Thyroid gland (tissue), 4 donors: ENCODE measurements at regions not wholly inside any gene's neighbourhood (a gene's known extent, or its start where the extent isn't known, plus 50 kb on each side); places are given as distances from the start of the nearest gene placed in this dataset.
A peak's percentile ranks its signal among the peaks of the same experiment; 100 is the strongest.

ENCODE experiments used
- DNase-seq, 2 donors: peaks; one replicate each; pipeline ENCODE4 v3.0.0-alpha.2; 2019
- H3K27ac ChIP-seq, 3 donors: fragments of 200-600 bp; sonication (generic); 1 replicate in 2 of 3; 2 replicates in 1 of 3; pipeline ENCODE4 v1.5.1; 2016 to 2019; ENCODE audit warnings: mild to moderate bottlenecking in 1 of 3, moderate library complexity in 1 of 3
- H3K27me3 ChIP-seq: fragments of 200-600 bp; sonication (generic); one replicate; pipeline ENCODE4 v1.5.1; 2019
- H3K36me3 ChIP-seq, 2 donors: fragments of 200-600 bp; sonication (generic); one replicate each; pipeline ENCODE4 v1.5.1; 2016 to 2019
- H3K4me1 ChIP-seq, 2 donors: fragments of 200-600 bp; sonication (generic); one replicate each; pipeline ENCODE4 v1.5.1; 2017 to 2019
- H3K4me3 ChIP-seq, 3 donors: fragments of 200-600 bp; sonication (generic); replicated peaks in 1 of 3; 1 replicate in 2 of 3; 2 replicates in 1 of 3; pipeline ENCODE4 v1.5.1; 2016; ENCODE audit warnings: mild to moderate bottlenecking in 1 of 3
- H3K9me3 ChIP-seq: fragments of 200-600 bp; sonication (generic); one replicate; pipeline ENCODE4 v1.5.1; 2017
- CTCF ChIP-seq, 6 experiments: fragments of 200-600 bp in 3 of 6; fragments of 450-650 bp in 3 of 6; sonication (generic) in 3 of 6; IDR thresholded peaks; one replicate each; pipeline ENCODE4 v1.5.1; 2016 to 2019; ENCODE audit warnings: antibody characterized with exemption in 6 of 6, mild to moderate bottlenecking in 2 of 6, inconsistent platforms in 1 of 6, moderate library complexity in 1 of 6
- POLR2A ChIP-seq, 2 donors: fragments of 450-650 bp; IDR thresholded peaks; one replicate each; pipeline ENCODE4 v1.6.1; 2017; ENCODE audit warnings: antibody characterized with exemption in 2 of 2, mild to moderate bottlenecking in 2 of 2, moderate library complexity in 1 of 2
- WGBS, 2 donors: methylation state at CpG; one replicate each; pipeline ENCODE4 v1.1.5; 2017; 5-methylcytosine and 5-hydroxymethylcytosine counted together
- intact Hi-C: fragments of 100-400 bp; cut with DNase I; formaldehyde crosslinking; loops from one replicate; pipeline ENCODE4 v1.15.1; 2023

GRCh38 chr7:26513948-26514347 lies 222.3 kb downstream of the SNX10 start:
- no peaks in the 10 kb centered on the region for H3K9me3 ChIP-seq
- H3K4me3 ChIP-seq = no peak overlapping the region
- no peaks in the 10 kb centered on the region for H3K27me3 ChIP-seq
- WGBS, 2 donors = 85 to 91% methylated on average over 2 of the region's 2 CpGs
- no peak overlapping the region for H3K27ac ChIP-seq
- intact Hi-C loops = no loop called here
- DNase-seq = no peak
- TF ChIP-seq CTCF (IDR thresholded peaks at IDR 0.05) (no peak), POLR2A (IDR thresholded peaks at IDR 0.05) (no peak)
- H3K36me3 ChIP-seq = no peaks in the 10 kb centered on the region
- H3K4me1 ChIP-seq = no peaks in the 10 kb centered on the region

GRCh38 chr7:26514633-26515032 lies 223.0 kb downstream of the SNX10 start:
- Histone ChIP-seq H3K4me1 (no peaks in the 10 kb centered on the region), H3K27ac (no peak overlapping the region), H3K27me3 (no peaks in the 10 kb centered on the region), H3K4me3 (no peak overlapping the region), H3K9me3 (no peaks in the 10 kb centered on the region), H3K36me3 (no peaks in the 10 kb centered on the region)
- intact Hi-C loops = no loop called here
- 68 to 77% methylated on average over 5 of the region's 5 CpGs for WGBS, 2 donors
- DNase-seq = no peak
- no peak for TF ChIP-seq POLR2A (IDR thresholded peaks at IDR 0.05)
- no peak for TF ChIP-seq CTCF (IDR thresholded peaks at IDR 0.05)

DNA sequence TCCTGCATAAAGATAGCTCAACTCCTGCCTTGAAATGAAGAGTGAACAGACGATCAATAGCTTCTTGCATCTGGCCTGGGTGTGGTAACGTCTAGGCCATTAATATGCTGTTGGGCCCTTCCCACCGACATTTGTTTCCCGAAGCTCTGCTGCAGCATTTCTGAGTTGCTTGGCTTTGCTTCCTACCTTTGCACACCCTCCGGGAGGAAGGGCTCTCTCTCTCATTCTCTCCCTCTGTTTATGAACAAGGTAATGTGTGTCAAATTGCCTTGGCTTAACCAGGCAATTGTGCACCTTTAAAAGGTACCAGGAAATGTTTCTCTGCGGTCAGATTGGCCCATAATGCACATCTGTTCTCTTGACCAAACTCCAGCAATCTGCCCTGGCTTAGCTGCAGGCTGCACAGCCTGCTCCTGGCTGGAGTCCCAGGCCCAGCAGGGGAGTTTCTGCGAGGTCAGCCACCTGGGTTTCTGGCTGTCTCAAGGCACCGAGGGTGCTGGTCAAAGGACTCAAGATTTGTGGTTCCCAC lies 223.7 kb downstream of the SNX10 start:
- intact Hi-C loops = no loop called here
- Histone ChIP-seq H3K9me3 (no peaks in the 10 kb centered on the region), H3K4me3 (no peak overlapping the region), H3K36me3 (no peaks in the 10 kb centered on the region), H3K27ac (no peak overlapping the region), H3K27me3 (no peaks in the 10 kb centered on the region), H3K4me1 (no peaks in the 10 kb centered on the region)
- WGBS, 2 donors = 65 to 71% methylated on average over 8 of the region's 8 CpGs
- peak in 1 of 2 donors; percentile 5 for DNase-seq
- TF ChIP-seq CTCF (IDR thresholded peaks at IDR 0.05) = no peak
- TF ChIP-seq POLR2A (IDR thresholded peaks at IDR 0.05) = no peak

DNA sequence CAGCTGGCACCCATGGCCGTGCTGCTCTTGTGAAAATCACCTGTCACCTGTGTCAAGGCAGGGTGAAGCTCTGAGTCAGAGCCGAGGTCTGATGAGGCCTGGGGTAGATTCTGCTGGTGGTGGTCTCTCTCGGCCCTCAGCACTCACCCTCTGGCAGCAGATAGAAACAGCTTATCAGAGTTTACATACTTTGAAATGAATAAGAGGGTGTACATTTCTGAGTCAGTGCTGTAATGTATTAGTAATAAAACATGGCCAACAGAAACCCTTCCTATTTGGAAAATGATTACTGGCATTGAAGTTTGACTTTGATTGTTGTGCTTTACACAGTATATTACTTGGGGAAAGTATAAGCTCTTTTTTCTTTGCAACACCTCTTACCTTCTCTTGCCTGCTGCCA lies 228.8 kb downstream of the SNX10 start:
- TF ChIP-seq POLR2A (IDR thresholded peaks at IDR 0.05) = no peak
- no peak for TF ChIP-seq CTCF (IDR thresholded peaks at IDR 0.05)
- H3K4me3 ChIP-seq = no peak overlapping the region
- no peaks in the 10 kb centered on the region for H3K4me1 ChIP-seq
- H3K9me3 ChIP-seq = no peaks in the 10 kb centered on the region
- no peak for DNase-seq
- no peaks in the 10 kb centered on the region for H3K27me3 ChIP-seq
- H3K36me3 ChIP-seq = no peaks in the 10 kb centered on the region
- intact Hi-C loops = no loop called here
- H3K27ac ChIP-seq = no peak overlapping the region
- WGBS, 2 donors = 83 to 85% methylated on average over 3 of the region's 3 CpGs

DNA sequence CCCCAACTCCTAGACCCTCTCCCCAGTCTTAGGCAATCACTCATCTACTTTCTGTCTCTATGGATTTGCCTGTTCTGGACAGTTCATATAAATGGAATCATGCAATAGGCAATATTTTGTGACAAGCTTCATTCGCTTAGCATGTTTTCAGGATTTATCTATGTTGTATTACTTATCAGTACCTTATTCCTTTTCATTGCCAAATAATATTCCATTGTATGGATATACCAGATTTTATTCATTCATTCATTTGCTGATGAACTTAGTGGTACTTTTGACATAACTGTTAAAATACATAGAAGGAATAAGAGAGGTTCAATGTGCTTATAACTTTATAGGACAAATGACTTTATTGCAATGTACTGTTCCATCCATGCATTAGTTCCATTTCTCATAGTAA lies 231.0 kb downstream of the SNX10 start:
- no peaks in the 10 kb centered on the region for H3K9me3 ChIP-seq
- WGBS, 2 donors = 98 to 100% methylated on average over 1 of the region's 1 CpG
- H3K36me3 ChIP-seq = no peaks in the 10 kb centered on the region
- TF ChIP-seq CTCF (IDR thresholded peaks at IDR 0.05) (no peak), POLR2A (IDR thresholded peaks at IDR 0.05) (no peak)
- no peak for DNase-seq
- no peak overlapping the region for H3K4me3 ChIP-seq
- intact Hi-C loops = no loop called here
- no peak overlapping the region for H3K27ac ChIP-seq
- no peaks in the 10 kb centered on the region for H3K4me1 ChIP-seq
- H3K27me3 ChIP-seq = no peaks in the 10 kb centered on the region
